ENCODE measurements at regions not wholly inside any gene's neighbourhood (a gene's known extent, or its start where the extent isn't known, plus 50 kb on each side); places are given as distances from the start of the nearest gene placed in this dataset.
"Not testable (repeated sequence)": the region's sequence is repeated elsewhere in the genome, so short reads cannot be mapped to it uniquely, and the experiment has no call there.

DNA sequence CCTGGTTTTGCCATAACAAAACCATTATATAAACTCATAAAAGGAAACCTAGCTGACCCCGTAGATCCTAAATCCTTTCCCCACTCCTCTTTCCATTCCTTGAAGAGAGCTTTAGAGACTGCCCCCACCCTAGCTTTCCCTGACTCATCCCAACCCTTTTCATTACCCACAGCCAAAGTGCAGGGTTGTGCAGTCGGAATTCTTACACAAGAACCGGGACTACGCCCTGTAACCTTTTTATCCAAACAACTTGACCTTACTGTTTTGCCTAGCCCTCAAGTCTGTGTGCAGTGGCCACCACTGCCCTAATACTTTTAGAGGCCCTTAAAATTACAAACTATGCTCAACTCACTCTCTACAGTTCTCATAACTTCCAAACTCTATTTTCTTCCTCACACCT is 116.0 kb upstream of the PTPN13 start:
- TF ChIP-seq CTCF (IDR thresholded peaks at IDR 0.05); ATF3 (CRISPR knock-in tag; conservative IDR thresholded peaks at IDR 0.05); ZNF138 (CRISPR knock-in tag; conservative IDR thresholded peaks at IDR 0.05); TEAD1 (CRISPR knock-in tag; IDR thresholded peaks at IDR 0.05); NR2C2 (CRISPR knock-in tag; IDR thresholded peaks at IDR 0.05): not testable (repeated sequence)
- TF ChIP-seq, protein P1, sequence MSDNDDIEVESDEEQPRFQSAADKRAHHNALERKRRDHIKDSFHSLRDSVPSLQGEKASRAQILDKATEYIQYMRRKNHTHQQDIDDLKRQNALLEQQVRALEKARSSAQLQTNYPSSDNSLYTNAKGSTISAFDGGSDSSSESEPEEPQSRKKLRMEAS (CRISPR knock-in tag; IDR thresholded peaks at IDR 0.05): not testable (repeated sequence)
